ENCODE measurements at regions not wholly inside any gene's neighbourhood (a gene's known extent, or its start where the extent isn't known, plus 50 kb on each side); places are given as distances from the start of the nearest gene placed in this dataset.

DNA sequence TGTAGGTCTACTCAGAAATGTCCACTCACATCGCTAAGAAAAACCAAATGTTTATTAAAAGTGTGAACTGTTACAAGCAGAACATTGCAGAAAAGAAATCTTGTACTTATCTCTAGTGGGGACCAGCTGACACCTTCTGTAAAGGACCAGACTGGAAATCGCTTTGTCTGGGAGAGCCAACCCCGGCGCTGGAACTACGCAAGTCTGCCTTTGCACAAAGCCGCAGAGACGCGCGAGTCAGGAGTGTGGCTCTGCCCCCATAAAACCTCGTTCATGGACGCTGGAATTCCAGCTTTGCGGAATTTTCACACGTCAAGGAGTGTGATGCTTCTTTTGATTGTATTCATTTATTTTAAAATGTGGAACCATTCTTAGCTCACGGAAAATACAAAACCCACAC is 141.9 kb upstream of the SALL3 start:
- no peaks in the 10 kb centered on the region for H3K4me1 ChIP-seq (ENCODE audit: control insufficient read depth, extremely low read depth, insufficient read depth, low read length)
- DNase-seq (ENCODE audit: low read depth, low spot score): no peak
- dilution Hi-C loops (cut with MboI; ENCODE audit: extremely low pct_ligation_motif_present, low sequenced_read_pairs): no loop called here
- H3K27ac ChIP-seq (ENCODE audit: control insufficient read depth, insufficient read depth, low read length): no peak overlapping the region
- no peak overlapping the region for H3K9ac ChIP-seq (ENCODE audit: control insufficient read depth, extremely low read depth, insufficient read depth, low read length)
- H3K27me3 ChIP-seq (ENCODE audit: control insufficient read depth, extremely low read depth, insufficient read depth, low read length): no peaks in the 10 kb centered on the region
- H2AFZ ChIP-seq (ENCODE audit: control insufficient read depth, low read length): no peak overlapping the region
- H4K20me1 ChIP-seq (ENCODE audit: control insufficient read depth, extremely low read depth, insufficient read depth, low read length): no peaks in the 10 kb centered on the region
- no peak overlapping the region for H3K4me2 ChIP-seq (ENCODE audit: control insufficient read depth, extremely low read depth, insufficient read depth, low read depth, low read length)
- H3K9me1 ChIP-seq (ENCODE audit: control insufficient read depth, extremely low read depth, insufficient read depth, low read length): no peaks in the 10 kb centered on the region
- H3K4me3 ChIP-seq (ENCODE audit: control insufficient read depth in 2 of 3, extremely low read depth in 1 of 3, insufficient read depth in 2 of 3, low read depth in 1 of 3, low read length in 3 of 3): no peak overlapping the region
- H3K79me2 ChIP-seq (ENCODE audit: control insufficient read depth, insufficient read depth, low read length): no peaks in the 10 kb centered on the region
- FAIRE-seq: no peak
- TF ChIP-seq, protein P1, sequence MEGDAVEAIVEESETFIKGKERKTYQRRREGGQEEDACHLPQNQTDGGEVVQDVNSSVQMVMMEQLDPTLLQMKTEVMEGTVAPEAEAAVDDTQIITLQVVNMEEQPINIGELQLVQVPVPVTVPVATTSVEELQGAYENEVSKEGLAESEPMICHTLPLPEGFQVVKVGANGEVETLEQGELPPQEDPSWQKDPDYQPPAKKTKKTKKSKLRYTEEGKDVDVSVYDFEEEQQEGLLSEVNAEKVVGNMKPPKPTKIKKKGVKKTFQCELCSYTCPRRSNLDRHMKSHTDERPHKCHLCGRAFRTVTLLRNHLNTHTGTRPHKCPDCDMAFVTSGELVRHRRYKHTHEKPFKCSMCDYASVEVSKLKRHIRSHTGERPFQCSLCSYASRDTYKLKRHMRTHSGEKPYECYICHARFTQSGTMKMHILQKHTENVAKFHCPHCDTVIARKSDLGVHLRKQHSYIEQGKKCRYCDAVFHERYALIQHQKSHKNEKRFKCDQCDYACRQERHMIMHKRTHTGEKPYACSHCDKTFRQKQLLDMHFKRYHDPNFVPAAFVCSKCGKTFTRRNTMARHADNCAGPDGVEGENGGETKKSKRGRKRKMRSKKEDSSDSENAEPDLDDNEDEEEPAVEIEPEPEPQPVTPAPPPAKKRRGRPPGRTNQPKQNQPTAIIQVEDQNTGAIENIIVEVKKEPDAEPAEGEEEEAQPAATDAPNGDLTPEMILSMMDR (optimal IDR thresholded peaks at IDR 0.05 in 1 of 3, IDR thresholded peaks at IDR 0.05 in 1 of 3, conservative IDR thresholded peaks at IDR 0.05 in 1 of 3; ENCODE audit: extremely low read depth in 1 of 3, insufficient read depth in 2 of 3, low read length in 3 of 3): no peak
- no peak for TF ChIP-seq EZH2 (IDR thresholded peaks at IDR 0.05; ENCODE audit: low read length)
- no peaks in the 10 kb centered on the region for H3K36me3 ChIP-seq (ENCODE audit: control insufficient read depth in 2 of 2, extremely low read depth in 1 of 2, insufficient read depth in 2 of 2, low read length in 2 of 2)
- peaks cover 9% of the 10 kb centered on the region for H3K9me3 ChIP-seq (ENCODE audit: control insufficient read depth, low read depth, low read length)

DNA sequence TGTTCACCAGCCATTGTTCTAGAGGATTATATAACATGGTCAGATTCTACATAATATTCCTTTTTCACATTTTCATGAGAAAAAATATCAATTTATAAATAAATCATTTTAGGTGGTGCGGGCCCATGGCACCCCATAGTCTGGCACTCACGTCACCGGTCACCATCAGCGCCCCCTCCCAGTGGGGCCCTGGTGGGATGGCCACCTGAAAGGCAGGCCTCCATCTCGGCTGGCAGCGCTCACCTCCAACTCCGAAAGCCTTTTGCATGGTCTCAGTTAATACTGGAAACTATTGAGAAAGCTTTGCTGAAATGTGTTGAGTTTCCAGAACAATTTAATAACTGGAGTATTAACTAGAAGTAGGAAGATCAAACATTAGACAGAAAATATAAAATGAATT is 141.4 kb upstream of the SALL3 start:
- FAIRE-seq: no peak

More for the DNA sequence above, 141.4 kb upstream of the SALL3 start:
- peaks cover 8% of the 10 kb centered on the region for H3K9me3 ChIP-seq (ENCODE audit: control insufficient read depth, low read depth, low read length)
- H3K27me3 ChIP-seq (ENCODE audit: control insufficient read depth, extremely low read depth, insufficient read depth, low read length): no peaks in the 10 kb centered on the region
- H3K79me2 ChIP-seq (ENCODE audit: control insufficient read depth, insufficient read depth, low read length): no peaks in the 10 kb centered on the region
- H4K20me1 ChIP-seq (ENCODE audit: control insufficient read depth, extremely low read depth, insufficient read depth, low read length): no peaks in the 10 kb centered on the region
- no peaks in the 10 kb centered on the region for H3K9me1 ChIP-seq (ENCODE audit: control insufficient read depth, extremely low read depth, insufficient read depth, low read length)
- no peaks in the 10 kb centered on the region for H3K36me3 ChIP-seq (ENCODE audit: control insufficient read depth in 2 of 2, extremely low read depth in 1 of 2, insufficient read depth in 2 of 2, low read length in 2 of 2)
- no peak overlapping the region for H2AFZ ChIP-seq (ENCODE audit: control insufficient read depth, low read length)
- H3K27ac ChIP-seq (ENCODE audit: control insufficient read depth, insufficient read depth, low read length): no peak overlapping the region
- TF ChIP-seq, protein P1 (optimal IDR thresholded peaks at IDR 0.05 in 1 of 3, IDR thresholded peaks at IDR 0.05 in 1 of 3, conservative IDR thresholded peaks at IDR 0.05 in 1 of 3; ENCODE audit: extremely low read depth in 1 of 3, insufficient read depth in 2 of 3, low read length in 3 of 3): no peak
- no peak for TF ChIP-seq EZH2 (IDR thresholded peaks at IDR 0.05; ENCODE audit: low read length)
- no peaks in the 10 kb centered on the region for H3K4me1 ChIP-seq (ENCODE audit: control insufficient read depth, extremely low read depth, insufficient read depth, low read length)
- no peak for DNase-seq (ENCODE audit: low read depth, low spot score)
- H3K4me3 ChIP-seq (ENCODE audit: control insufficient read depth in 2 of 3, extremely low read depth in 1 of 3, insufficient read depth in 2 of 3, low read depth in 1 of 3, low read length in 3 of 3): no peak overlapping the region
- no peak overlapping the region for H3K9ac ChIP-seq (ENCODE audit: control insufficient read depth, extremely low read depth, insufficient read depth, low read length)
- H3K4me2 ChIP-seq (ENCODE audit: control insufficient read depth, extremely low read depth, insufficient read depth, low read depth, low read length): no peak overlapping the region
- dilution Hi-C loops (cut with MboI; ENCODE audit: extremely low pct_ligation_motif_present, low sequenced_read_pairs): no loop called here

All from keratinocyte (primary cell).